CD14-positive monocyte (primary cell): ENCODE measurements at regions not wholly inside any gene's neighbourhood (a gene's known extent, or its start where the extent isn't known, plus 50 kb on each side); places are given as distances from the start of the nearest gene placed in this dataset.

Experiments
- DNase-seq, 3 donors: peaks; one replicate each; pipeline ENCODE4 v3.0.0-alpha.2; 2011 to 2022
- H2AFZ ChIP-seq: 2 replicates; pipeline ENCODE4 v1.6.0; 2012; ENCODE audit warnings: mild to moderate bottlenecking, low read depth, low read length, inconsistent platforms; ENCODE audit not compliant: insufficient read depth, poor library complexity, severe bottlenecking
- H3K27ac ChIP-seq, 2 donors: 1 replicate in 1 of 2; 2 replicates in 1 of 2; pipeline ENCODE4 v1.5.1; 2012 to 2013; ENCODE audit warnings: low read length in 2 of 2, control low read depth in 1 of 2, inconsistent platforms in 1 of 2, low read depth in 1 of 2, mild to moderate bottlenecking in 1 of 2
- H3K27me3 ChIP-seq, 2 donors: one replicate each; pipeline versions ENCODE4 v1.6.0 to v1.6.1; 2011 to 2013; ENCODE audit warnings: low read length in 2 of 2; ENCODE audit not compliant: control insufficient read depth in 2 of 2, insufficient read depth in 2 of 2
- H3K36me3 ChIP-seq, 2 donors: replicated peaks in 1 of 2; 1 replicate in 1 of 2; 2 replicates in 1 of 2; pipeline versions ENCODE4 v1.5.1 to v1.6.1; 2012 to 2013; ENCODE audit warnings: low read length in 2 of 2, control low read depth in 1 of 2, inconsistent platforms in 1 of 2, mild to moderate bottlenecking in 1 of 2; ENCODE audit not compliant: insufficient read depth in 2 of 2, control insufficient read depth in 1 of 2
- H3K4me1 ChIP-seq, 2 donors: 1 replicate in 1 of 2; 2 replicates in 1 of 2; pipeline versions ENCODE4 v1.5.1 to v1.6.1; 2012 to 2013; ENCODE audit warnings: low read length in 2 of 2, control low read depth in 1 of 2, inconsistent platforms in 1 of 2, mild to moderate bottlenecking in 1 of 2, moderate library complexity in 1 of 2; ENCODE audit not compliant: insufficient read depth in 2 of 2, control insufficient read depth in 1 of 2
- H3K4me2 ChIP-seq: replicated peaks from 2 replicates; pipeline ENCODE3; 2012; ENCODE audit warnings: low read length, moderate library complexity, mild to moderate bottlenecking; ENCODE audit not compliant: poor library complexity, severe bottlenecking; ENCODE audit errors: extremely low read depth
- H3K4me3 ChIP-seq, 3 experiments: fragments of 200-600 bp in 1 of 3; sonication (generic) in 1 of 3; replicated peaks in 1 of 3; 1 replicate in 2 of 3; 2 replicates in 1 of 3; pipeline ENCODE4 v1.5.1; 2011 to 2013; ENCODE audit warnings: low read length in 3 of 3, mild to moderate bottlenecking in 3 of 3, control low read depth in 2 of 3, low read depth in 2 of 3, inconsistent platforms in 1 of 3, moderate library complexity in 1 of 3
- H3K79me2 ChIP-seq: 2 replicates; pipeline ENCODE4 v1.6.0; 2012; ENCODE audit warnings: mild to moderate bottlenecking, control low read depth, inconsistent platforms, low read length, moderate library complexity; ENCODE audit not compliant: insufficient read depth
- H3K9ac ChIP-seq: 2 replicates; pipeline ENCODE4 v1.6.0; 2017; ENCODE audit warnings: low read length, mild to moderate bottlenecking; ENCODE audit not compliant: insufficient read depth, poor library complexity, severe bottlenecking
- H3K9me3 ChIP-seq, 2 donors: replicated peaks in 1 of 2; 1 replicate in 1 of 2; 2 replicates in 1 of 2; pipeline versions ENCODE4 v1.5.1 to v1.6.1; 2012 to 2013; ENCODE audit warnings: low read length in 2 of 2, control low read depth in 1 of 2; ENCODE audit not compliant: control insufficient read depth in 1 of 2, insufficient read depth in 1 of 2
- H4K20me1 ChIP-seq: 2 replicates; pipeline ENCODE4 v1.6.0; 2012; ENCODE audit warnings: mild to moderate bottlenecking, low read length, control low read depth, moderate library complexity; ENCODE audit not compliant: insufficient read depth
- H3K27ac Mint-ChIP-seq, 7 donors: one replicate each; pipeline ENCODE4 v1.8.0; 2020; ENCODE audit warnings: mild to moderate bottlenecking in 7 of 7, mixed read lengths in 7 of 7, moderate library complexity in 6 of 7, inconsistent platforms in 2 of 7
- H3K27me3 Mint-ChIP-seq, 3 donors: one replicate each; pipeline ENCODE4 v1.8.0; 2021 to 2022; ENCODE audit warnings: low read depth in 3 of 3, mild to moderate bottlenecking in 3 of 3, mixed read lengths in 3 of 3, moderate library complexity in 3 of 3, inconsistent platforms in 1 of 3
- H3K36me3 Mint-ChIP-seq, 2 donors: one replicate each; pipeline ENCODE4 v1.8.0; 2020; ENCODE audit warnings: mixed read lengths in 2 of 2, inconsistent platforms in 1 of 2, mild to moderate bottlenecking in 1 of 2
- H3K4me1 Mint-ChIP-seq: one replicate; pipeline ENCODE4 v1.8.0; 2020; ENCODE audit warnings: mild to moderate bottlenecking, mixed read lengths
- H3K4me3 Mint-ChIP-seq, 2 donors: one replicate each; pipeline ENCODE4 v1.8.0; 2020; ENCODE audit warnings: mild to moderate bottlenecking in 2 of 2, mixed read lengths in 2 of 2, moderate library complexity in 1 of 2
- H3K9me3 Mint-ChIP-seq, 7 donors: one replicate each; pipeline ENCODE4 v1.8.0; 2020 to 2022; ENCODE audit warnings: mixed read lengths in 7 of 7, mild to moderate bottlenecking in 6 of 7, moderate library complexity in 6 of 7, inconsistent platforms in 2 of 7
- CTCF ChIP-seq: fragments of 200-600 bp; IDR thresholded peaks from one replicate; pipeline ENCODE4 v1.8.0; 2022; ENCODE audit warnings: antibody characterized with exemption, mild to moderate bottlenecking
- WGBS: methylation state at CpG from one replicate; pipeline ENCODE4 v1.1.5; 2013; ENCODE audit warnings: missing lambda C conversion rate; ENCODE audit not compliant: insufficient coverage; 5-methylcytosine and 5-hydroxymethylcytosine counted together
- intact Hi-C, 2 donors: fragments of 100-400 bp; cut with micrococcal nuclease; formaldehyde crosslinking; loops; one replicate each; pipeline versions ENCODE4 v1.15.0 to v1.15.1; 2023

- no peak overlapping the region for H3K27ac Mint-ChIP-seq
- Histone ChIP-seq H3K4me2 (no peak overlapping the region), H3K27ac (no peak overlapping the region), H4K20me1 (no peaks in the 10 kb centered on the region), H3K4me3 (no peak overlapping the region), H3K79me2 (no peaks in the 10 kb centered on the region), H3K9ac (no peak overlapping the region), H3K36me3 (no peaks in the 10 kb centered on the region), H3K27me3 (no peaks in the 10 kb centered on the region), H2AFZ (no peak overlapping the region), H3K9me3 (peaks cover 0 to 3% of the 10 kb centered on the region in 2 donors), H3K4me1 (no peaks in the 10 kb centered on the region)
- H3K4me1 Mint-ChIP-seq, result no peaks in the 10 kb centered on the region
- peaks cover 0 to 2% (median 0%) of the 10 kb centered on the region in 7 donors for H3K9me3 Mint-ChIP-seq
- intact Hi-C loops, result no loop called here
- H3K27me3 Mint-ChIP-seq, result peaks cover 0 to 4% (median 0%) of the 10 kb centered on the region in 3 donors
- H3K36me3 Mint-ChIP-seq, result no peaks in the 10 kb centered on the region
- no peak overlapping the region for H3K4me3 Mint-ChIP-seq
- no peak for DNase-seq
- WGBS, result 96% methylated on average over 5 of the region's 6 CpGs
- TF ChIP-seq CTCF, result no peak
Measured at GRCh38 chr18:64851726-64852125, 702.8 kb upstream of the LINC00305 start.

GRCh38 chr18:64850791-64851190 lies 701.9 kb upstream of the LINC00305 start:
- Histone ChIP-seq H3K27ac (no peak overlapping the region), H3K9me3 (peaks cover 0 to 1% of the 10 kb centered on the region in 2 donors), H4K20me1 (no peaks in the 10 kb centered on the region), H3K4me1 (no peaks in the 10 kb centered on the region), H2AFZ (no peak overlapping the region), H3K4me3 (no peak overlapping the region), H3K9ac (no peak overlapping the region), H3K79me2 (no peaks in the 10 kb centered on the region), H3K36me3 (no peaks in the 10 kb centered on the region), H3K4me2 (no peak overlapping the region), H3K27me3 (no peaks in the 10 kb centered on the region)
- Mint-ChIP-seq H3K36me3 (no peaks in the 10 kb centered on the region), H3K4me1 (no peaks in the 10 kb centered on the region), H3K4me3 (no peak overlapping the region), H3K27me3 (peaks cover 0 to 4% (median 0%) of the 10 kb centered on the region in 3 donors), H3K9me3 (peaks cover 0 to 5% (median 0%) of the 10 kb centered on the region in 7 donors), H3K27ac (no peak overlapping the region)
- intact Hi-C loops, result no loop called here
- DNase-seq, result no peak
- no peak for TF ChIP-seq CTCF
- no CpG with 5 or more reads among the region's 1 CpG for WGBS
